ENCODE measurements at regions not wholly inside any gene's neighbourhood (a gene's known extent, or its start where the extent isn't known, plus 50 kb on each side); places are given as distances from the start of the nearest gene placed in this dataset.
A peak's percentile ranks its signal among the peaks of the same experiment; 100 is the strongest.
"Not testable (repeated sequence)": the region's sequence is repeated elsewhere in the genome, so short reads cannot be mapped to it uniquely, and the experiment has no call there.

GRCh38 chr12:22798116-22798515 is 173.1 kb downstream of the ETNK1 start:
- Mint-ChIP-seq H3K9me3 (no peaks in the 10 kb centered on the region), H3K27ac (no peak overlapping the region), H3K36me3 (no peaks in the 10 kb centered on the region), H3K4me1 (peaks cover 15% of the 10 kb centered on the region), H3K4me3 (no peak overlapping the region), H3K27me3 (no peaks in the 10 kb centered on the region)
- ATAC-seq = no peak

GRCh38 chr12:22799503-22799902 is 174.5 kb downstream of the ETNK1 start:
- H3K9me3 Mint-ChIP-seq = no peaks in the 10 kb centered on the region
- ATAC-seq = no peak

DNA sequence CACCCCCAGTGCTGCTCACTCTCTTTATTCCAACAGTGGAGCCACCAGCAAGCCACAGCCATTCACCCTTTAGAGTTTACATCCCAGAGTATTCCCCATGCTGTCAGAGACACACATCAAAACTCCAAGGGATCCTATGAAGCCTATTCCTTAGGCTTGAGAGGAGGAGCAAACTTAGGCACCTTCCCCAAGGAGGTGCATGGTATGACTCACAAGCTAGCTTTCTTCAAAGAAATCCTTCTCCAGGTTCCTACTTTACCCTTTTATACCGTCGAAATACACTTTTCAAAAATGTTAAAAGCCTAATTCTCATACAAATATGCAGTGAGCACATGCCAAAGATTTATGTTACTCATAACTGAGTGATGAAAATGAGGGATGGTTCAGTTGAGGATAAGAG is 175.4 kb downstream of the ETNK1 start:
- peaks cover 15% of the 10 kb centered on the region for H3K4me1 Mint-ChIP-seq
- H3K27me3 Mint-ChIP-seq = no peaks in the 10 kb centered on the region
- ATAC-seq = no peak
- no peaks in the 10 kb centered on the region for H3K9me3 Mint-ChIP-seq
- no peaks in the 10 kb centered on the region for H3K36me3 Mint-ChIP-seq
- no peak overlapping the region for H3K4me3 Mint-ChIP-seq
- H3K27ac Mint-ChIP-seq = no peak overlapping the region

More at GRCh38 chr12:22799503-22799902, 174.5 kb downstream of the ETNK1 start:
- Mint-ChIP-seq H3K4me1 (peaks cover 15% of the 10 kb centered on the region), H3K27me3 (no peaks in the 10 kb centered on the region), H3K4me3 (no peak overlapping the region), H3K27ac (no peak overlapping the region), H3K36me3 (no peaks in the 10 kb centered on the region)

GRCh38 chr12:22802883-22803630 is 178.1 kb downstream of the ETNK1 start:
- Mint-ChIP-seq H3K9me3 (no peaks in the 10 kb centered on the region), H3K4me3 (no peak overlapping the region), H3K27me3 (no peaks in the 10 kb centered on the region), H3K36me3 (no peaks in the 10 kb centered on the region), H3K27ac (no peak overlapping the region), H3K4me1 (peaks cover 15% of the 10 kb centered on the region)
- no peak for ATAC-seq

DNA sequence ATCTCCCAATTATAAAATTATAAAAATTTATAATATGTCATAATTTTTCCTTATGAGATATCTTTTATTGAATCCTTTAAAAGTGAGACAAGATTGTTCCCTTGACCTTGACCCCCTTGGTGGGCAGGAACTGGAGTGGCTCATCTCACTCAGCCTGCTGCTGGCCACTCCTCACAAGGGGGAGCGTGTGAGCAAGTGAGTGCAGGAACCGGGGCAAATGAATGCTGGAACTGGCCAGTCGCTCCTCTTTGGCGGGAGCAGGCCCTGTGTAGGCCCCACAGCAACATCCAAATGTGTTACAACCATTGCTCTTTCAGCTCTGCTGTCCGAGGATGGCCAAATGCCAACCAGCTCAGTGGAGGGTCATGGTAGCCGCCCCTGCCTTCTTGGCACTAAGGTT is 178.8 kb downstream of the ETNK1 start:
- Mint-ChIP-seq H3K4me1 (peaks cover 15% of the 10 kb centered on the region), H3K4me3 (no peak overlapping the region), H3K36me3 (no peaks in the 10 kb centered on the region), H3K9me3 (no peaks in the 10 kb centered on the region), H3K27ac (no peak overlapping the region), H3K27me3 (no peaks in the 10 kb centered on the region)
- no peak for ATAC-seq

GRCh38 chr12:22808860-22809259 is 183.9 kb downstream of the ETNK1 start:
- Mint-ChIP-seq H3K27me3 (no peaks in the 10 kb centered on the region), H3K4me1 (no peaks in the 10 kb centered on the region), H3K27ac (no peak overlapping the region), H3K9me3 (no peaks in the 10 kb centered on the region), H3K36me3 (no peaks in the 10 kb centered on the region), H3K4me3 (no peak overlapping the region)
- no peak for ATAC-seq

DNA sequence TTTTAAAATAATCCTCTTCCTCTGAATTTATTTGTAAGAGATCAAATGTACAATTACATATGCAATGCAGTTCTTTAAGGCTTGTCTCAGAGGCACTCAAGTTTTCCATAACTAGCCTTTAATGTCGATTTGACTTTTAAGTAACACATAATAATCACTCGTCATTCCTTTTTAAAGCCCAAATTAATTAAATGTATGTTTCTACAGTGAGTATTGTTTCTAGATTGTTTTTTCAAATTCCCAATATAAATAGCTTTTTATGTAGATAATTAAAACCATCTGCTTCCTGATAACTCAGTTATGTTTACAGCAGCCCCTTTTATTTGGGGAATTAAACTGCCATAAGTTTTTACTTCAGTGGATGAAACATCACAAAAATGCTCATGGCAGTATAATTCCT is 185.1 kb downstream of the ETNK1 start:
- ATAC-seq = no peak

GRCh38 chr12:22812531-22812930 is 187.6 kb downstream of the ETNK1 start:
- H3K27ac Mint-ChIP-seq = no peak overlapping the region

More for the DNA sequence above, 185.1 kb downstream of the ETNK1 start:
- Mint-ChIP-seq H3K9me3 (no peaks in the 10 kb centered on the region), H3K36me3 (no peaks in the 10 kb centered on the region), H3K27me3 (no peaks in the 10 kb centered on the region), H3K27ac (no peak overlapping the region), H3K4me3 (no peak overlapping the region), H3K4me1 (no peaks in the 10 kb centered on the region)

GRCh38 chr12:22821985-22822384 is 197.0 kb downstream of the ETNK1 start:
- H3K4me1 Mint-ChIP-seq = no peaks in the 10 kb centered on the region
- no peak for ATAC-seq
- H3K27ac Mint-ChIP-seq = no peak overlapping the region
- H3K4me3 Mint-ChIP-seq = no peak overlapping the region
- H3K9me3 Mint-ChIP-seq = peaks cover 3% of the 10 kb centered on the region
- peaks cover 10% of the 10 kb centered on the region for H3K27me3 Mint-ChIP-seq
- H3K36me3 Mint-ChIP-seq = no peaks in the 10 kb centered on the region

More at GRCh38 chr12:22812531-22812930, 187.6 kb downstream of the ETNK1 start:
- Mint-ChIP-seq H3K27me3 (no peaks in the 10 kb centered on the region), H3K4me3 (no peak overlapping the region), H3K4me1 (no peaks in the 10 kb centered on the region), H3K36me3 (no peaks in the 10 kb centered on the region), H3K9me3 (no peaks in the 10 kb centered on the region)
- ATAC-seq = no peak

GRCh38 chr12:22826026-22826425 is 201.1 kb downstream of the ETNK1 start:
- H3K4me1 Mint-ChIP-seq = no peaks in the 10 kb centered on the region
- peaks cover 10% of the 10 kb centered on the region for H3K27me3 Mint-ChIP-seq
- no peak overlapping the region for H3K4me3 Mint-ChIP-seq
- peaks cover 3% of the 10 kb centered on the region for H3K9me3 Mint-ChIP-seq
- H3K27ac Mint-ChIP-seq = no peak overlapping the region
- H3K36me3 Mint-ChIP-seq = no peaks in the 10 kb centered on the region
- no peak for ATAC-seq

- peaks cover 10% of the 10 kb centered on the region for H3K27me3 Mint-ChIP-seq
- not testable (repeated sequence) for H3K36me3 Mint-ChIP-seq, ATAC-seq, H3K4me3 Mint-ChIP-seq, H3K27ac Mint-ChIP-seq, H3K9me3 Mint-ChIP-seq, H3K4me1 Mint-ChIP-seq
These were observed 201.5 kb downstream of the ETNK1 start for GRCh38 chr12:22826446-22826981.

GRCh38 chr12:22828066-22828465 is 203.1 kb downstream of the ETNK1 start:
- Mint-ChIP-seq H3K4me1 (no peaks in the 10 kb centered on the region), H3K9me3 (no peaks in the 10 kb centered on the region), H3K4me3 (no peak overlapping the region), H3K27me3 (peaks cover 10% of the 10 kb centered on the region), H3K27ac (no peak overlapping the region), H3K36me3 (no peaks in the 10 kb centered on the region)
- ATAC-seq = no peak

- Mint-ChIP-seq H3K36me3 (no peaks in the 10 kb centered on the region), H3K27ac (no peak overlapping the region), H3K27me3 (no peaks in the 10 kb centered on the region), H3K4me3 (no peak overlapping the region), H3K4me1 (no peaks in the 10 kb centered on the region), H3K9me3 (no peaks in the 10 kb centered on the region)
- ATAC-seq = no peak
These were observed 210.5 kb downstream of the ETNK1 start for GRCh38 chr12:22835431-22835830.

- H3K36me3 Mint-ChIP-seq = no peaks in the 10 kb centered on the region
- ATAC-seq = peak; percentile 51
- H3K4me1 Mint-ChIP-seq = no peaks in the 10 kb centered on the region
- no peak overlapping the region for H3K4me3 Mint-ChIP-seq
- H3K27me3 Mint-ChIP-seq = peaks cover 25% of the 10 kb centered on the region
- peaks cover 4% of the 10 kb centered on the region for H3K9me3 Mint-ChIP-seq
- H3K27ac Mint-ChIP-seq = no peak overlapping the region
These were observed 225.2 kb downstream of the ETNK1 start for GRCh38 chr12:22850185-22850584.

DNA sequence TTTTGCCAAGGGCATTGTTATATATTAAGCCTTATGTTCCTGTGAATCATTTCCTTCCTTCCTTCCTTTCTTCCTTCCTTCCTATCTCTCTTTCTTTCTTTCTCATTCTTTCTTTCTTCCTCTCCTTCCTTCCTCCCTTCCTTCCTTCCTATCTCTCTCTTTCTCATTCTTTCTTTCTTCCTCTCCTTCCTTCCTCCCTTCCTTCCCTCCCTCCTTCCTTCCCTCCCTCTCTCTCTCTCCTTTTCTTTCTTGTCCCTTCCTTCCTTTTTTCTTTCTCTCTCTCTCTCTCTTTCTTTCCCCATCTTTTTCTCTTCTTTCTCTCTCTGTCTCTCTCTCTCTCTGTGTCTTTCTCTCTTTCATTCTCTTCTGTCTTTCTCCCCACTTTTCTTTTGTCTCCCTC is 226.6 kb downstream of the ETNK1 start:
- H3K9me3 Mint-ChIP-seq = no peaks in the 10 kb centered on the region
- H3K4me3 Mint-ChIP-seq = no peak overlapping the region
- ATAC-seq = no peak
- H3K27ac Mint-ChIP-seq = no peak overlapping the region
- H3K36me3 Mint-ChIP-seq = no peaks in the 10 kb centered on the region
- H3K4me1 Mint-ChIP-seq = no peaks in the 10 kb centered on the region
- H3K27me3 Mint-ChIP-seq = peaks cover 25% of the 10 kb centered on the region

GRCh38 chr12:22855456-22855855 is 230.5 kb downstream of the ETNK1 start:
- ATAC-seq = no peak
- H3K27ac Mint-ChIP-seq = no peak overlapping the region
- no peaks in the 10 kb centered on the region for H3K9me3 Mint-ChIP-seq
- H3K36me3 Mint-ChIP-seq = no peaks in the 10 kb centered on the region
- H3K4me3 Mint-ChIP-seq = no peak overlapping the region
- H3K27me3 Mint-ChIP-seq = peaks cover 41% of the 10 kb centered on the region
- H3K4me1 Mint-ChIP-seq = no peaks in the 10 kb centered on the region

Data from stimulated activated memory B cell treated with anti-CD40 and anti-IgM and Interleukin-4, amounts not matched to agents 10 μg/mL and 1 μg/mL and 100 μg/mL, for 72 hours (primary cell).